ENCODE measurements at regions not wholly inside any gene's neighbourhood (a gene's known extent, or its start where the extent isn't known, plus 50 kb on each side); places are given as distances from the start of the nearest gene placed in this dataset.

- Histone ChIP-seq H3K4me3 (no peak overlapping the region), H3K9me3 (no peaks in the 10 kb centered on the region), H3K36me3 (no peaks in the 10 kb centered on the region), H3K27ac (no peak overlapping the region), H4K20me1 (no peaks in the 10 kb centered on the region), H3K4me1 (no peaks in the 10 kb centered on the region), H3K27me3 (no peaks in the 10 kb centered on the region), H3K4me2 (no peak overlapping the region), H3K9ac (no peak overlapping the region)
- no peak for TF ChIP-seq Cebpa-rat (IDR thresholded peaks at IDR 0.05)
Observed at GRCh38 chr2:2517399-2517798, 186.3 kb upstream of the MYT1L start.

GRCh38 chr2:2516386-2516785 is 185.3 kb upstream of the MYT1L start:
- H3K27ac ChIP-seq = no peak overlapping the region
- H3K27me3 ChIP-seq = no peaks in the 10 kb centered on the region
- no peaks in the 10 kb centered on the region for H3K9me3 ChIP-seq
- no peaks in the 10 kb centered on the region for H4K20me1 ChIP-seq
- H3K9ac ChIP-seq = no peak overlapping the region
- no peak overlapping the region for H3K4me3 ChIP-seq
- no peaks in the 10 kb centered on the region for H3K36me3 ChIP-seq
- H3K4me1 ChIP-seq = no peaks in the 10 kb centered on the region
- no peak overlapping the region for H3K4me2 ChIP-seq
- no peak for TF ChIP-seq Cebpa-rat (IDR thresholded peaks at IDR 0.05)

- TF ChIP-seq Cebpa-rat (IDR thresholded peaks at IDR 0.05) = no peak
- H3K4me1 ChIP-seq = no peaks in the 10 kb centered on the region
- H3K27ac ChIP-seq = no peak overlapping the region
Observed at GRCh38 chr2:2512931-2513330, 181.9 kb upstream of the MYT1L start.

GRCh38 chr2:2507417-2507997 is 176.4 kb upstream of the MYT1L start:
- Histone ChIP-seq H3K4me1 (0 out of 2 replicates have a peak, but pooled peaks cover 5% of the 10 kb centered on the region), H3K9me3 (peaks cover 9% of the 10 kb centered on the region; the same call in 1 of the 2 replicates), H3K27ac (no peak overlapping the region), H4K20me1 (no peaks in the 10 kb centered on the region), H3K4me3 (no peak overlapping the region), H3K4me2 (no peak overlapping the region), H3K27me3 (no peaks in the 10 kb centered on the region), H3K36me3 (no peaks in the 10 kb centered on the region), H3K9ac (no peak overlapping the region)
- no peak for TF ChIP-seq Cebpa-rat (IDR thresholded peaks at IDR 0.05)

More at GRCh38 chr2:2512931-2513330, 181.9 kb upstream of the MYT1L start:
- H3K4me3 ChIP-seq = no peak overlapping the region
- H3K27me3 ChIP-seq = no peaks in the 10 kb centered on the region
- H3K9me3 ChIP-seq = no peaks in the 10 kb centered on the region
- H3K9ac ChIP-seq = no peak overlapping the region
- H3K36me3 ChIP-seq = no peaks in the 10 kb centered on the region
- no peaks in the 10 kb centered on the region for H4K20me1 ChIP-seq
- no peak overlapping the region for H3K4me2 ChIP-seq

- no peak overlapping the region for H3K4me3 ChIP-seq
Observed at GRCh38 chr2:2506536-2506935, 175.5 kb upstream of the MYT1L start.

GRCh38 chr2:2505604-2506003 is 174.5 kb upstream of the MYT1L start:
- Histone ChIP-seq H3K9ac (no peak overlapping the region), H3K27ac (no peak overlapping the region), H3K27me3 (no peaks in the 10 kb centered on the region), H3K4me3 (no peak overlapping the region), H3K4me2 (no peak overlapping the region), H3K36me3 (no peaks in the 10 kb centered on the region), H3K9me3 (peaks cover 9% of the 10 kb centered on the region; the same call in 1 of the 2 replicates), H4K20me1 (no peaks in the 10 kb centered on the region), H3K4me1 (0 out of 2 replicates have a peak, but pooled peaks cover 5% of the 10 kb centered on the region)
- no peak for TF ChIP-seq Cebpa-rat (IDR thresholded peaks at IDR 0.05)

More at GRCh38 chr2:2506536-2506935, 175.5 kb upstream of the MYT1L start:
- Histone ChIP-seq H4K20me1 (no peaks in the 10 kb centered on the region), H3K27me3 (no peaks in the 10 kb centered on the region), H3K27ac (no peak overlapping the region), H3K4me1 (0 out of 2 replicates have a peak, but pooled peaks cover 5% of the 10 kb centered on the region), H3K9ac (no peak overlapping the region), H3K9me3 (peaks cover 9% of the 10 kb centered on the region; the same call in 1 of the 2 replicates), H3K4me2 (no peak overlapping the region), H3K36me3 (no peaks in the 10 kb centered on the region)
- TF ChIP-seq Cebpa-rat (IDR thresholded peaks at IDR 0.05) = no peak

GRCh38 chr2:2503864-2504418 is 172.9 kb upstream of the MYT1L start:
- Histone ChIP-seq H3K9me3 (peaks cover 9% of the 10 kb centered on the region; the same call in 1 of the 2 replicates), H3K27me3 (no peaks in the 10 kb centered on the region), H3K27ac (no peak overlapping the region), H3K4me3 (no peak overlapping the region), H3K36me3 (no peaks in the 10 kb centered on the region), H3K9ac (no peak overlapping the region), H4K20me1 (no peaks in the 10 kb centered on the region), H3K4me1 (0 out of 2 replicates have a peak, but pooled peaks cover 5% of the 10 kb centered on the region), H3K4me2 (no peak overlapping the region)
- TF ChIP-seq Cebpa-rat (IDR thresholded peaks at IDR 0.05) = no peak

- H3K4me3 ChIP-seq = no peak overlapping the region
- H3K27ac ChIP-seq = no peak overlapping the region
- no peaks in the 10 kb centered on the region for H3K27me3 ChIP-seq
- H3K36me3 ChIP-seq = no peaks in the 10 kb centered on the region
- H3K4me1 ChIP-seq = 0 out of 2 replicates have a peak, but pooled peaks cover 5% of the 10 kb centered on the region
- TF ChIP-seq Cebpa-rat (IDR thresholded peaks at IDR 0.05) = no peak
- no peaks in the 10 kb centered on the region for H4K20me1 ChIP-seq
- H3K4me2 ChIP-seq = no peak overlapping the region
- H3K9ac ChIP-seq = no peak overlapping the region
- H3K9me3 ChIP-seq = peaks cover 9% of the 10 kb centered on the region; the same call in 1 of the 2 replicates
Observed at GRCh38 chr2:2502201-2502549, 171.1 kb upstream of the MYT1L start.

GRCh38 chr2:2501454-2502200 is 170.6 kb upstream of the MYT1L start:
- Histone ChIP-seq H3K27me3 (no peaks in the 10 kb centered on the region), H3K4me3 (no peak overlapping the region), H3K4me2 (no peak overlapping the region), H3K9me3 (peaks cover 9% of the 10 kb centered on the region; the same call in 1 of the 2 replicates), H4K20me1 (no peaks in the 10 kb centered on the region), H3K27ac (no peak overlapping the region), H3K9ac (no peak overlapping the region), H3K4me1 (0 out of 2 replicates have a peak, but pooled peaks cover 5% of the 10 kb centered on the region), H3K36me3 (no peaks in the 10 kb centered on the region)
- TF ChIP-seq Cebpa-rat (IDR thresholded peaks at IDR 0.05) = no peak

- Histone ChIP-seq H3K9ac (no peak overlapping the region), H3K9me3 (no peaks in the 10 kb centered on the region), H3K36me3 (no peaks in the 10 kb centered on the region), H3K4me2 (no peak overlapping the region), H3K4me3 (no peak overlapping the region), H4K20me1 (no peaks in the 10 kb centered on the region), H3K27ac (no peak overlapping the region), H3K4me1 (no peaks in the 10 kb centered on the region), H3K27me3 (no peaks in the 10 kb centered on the region)
- TF ChIP-seq Cebpa-rat (IDR thresholded peaks at IDR 0.05) = no peak
Observed at GRCh38 chr2:2495606-2496005, 164.5 kb upstream of the MYT1L start.
